Activated CD8-positive, alpha-beta T cell treated with anti-CD3 and anti-CD28 coated beads for 36 hours (primary cell): ENCODE measurements at regions not wholly inside any gene's neighbourhood (a gene's known extent, or its start where the extent isn't known, plus 50 kb on each side); places are given as distances from the start of the nearest gene placed in this dataset.

Experiments used
- ATAC-seq: fragments of 200-7000 bp; cut with Tn5 transposase; one replicate; pipeline ENCODE4 v1.10.0; 2021; ENCODE audit warnings: mild to moderate bottlenecking, moderate library complexity
- CTCF ChIA-PET: fragments of 350-600 bp; sonication (Branson Sonifier 250); formaldehyde crosslinking; loops from one replicate; lab custom pipeline; 2021; ENCODE audit warnings: antibody characterized with exemption; lab: Charles Lee
- POLR2A ChIA-PET: fragments of 350-600 bp; sonication (Branson Sonifier 250); formaldehyde crosslinking; loops from one replicate; lab custom pipeline; 2021; ENCODE audit warnings: antibody characterized with exemption; lab: Charles Lee
- DNase-seq: peaks from one replicate; pipeline ENCODE4 v3.0.0-alpha.2; 2020
- H3K27ac Mint-ChIP-seq: one replicate; pipeline ENCODE4 v1.8.0; 2021; ENCODE audit warnings: mild to moderate bottlenecking, mixed read lengths
- H3K27me3 Mint-ChIP-seq: one replicate; pipeline ENCODE4 v1.8.0; 2021; ENCODE audit warnings: mixed read lengths
- H3K36me3 Mint-ChIP-seq: one replicate; pipeline ENCODE4 v1.8.0; 2021; ENCODE audit warnings: low read depth, mixed read lengths
- H3K4me1 Mint-ChIP-seq: one replicate; pipeline ENCODE4 v1.8.0; 2021; ENCODE audit warnings: low read depth, mixed read lengths
- H3K4me3 Mint-ChIP-seq: one replicate; pipeline ENCODE4 v1.8.0; 2021; ENCODE audit warnings: mild to moderate bottlenecking, moderate library complexity, mixed read lengths
- H3K9me3 Mint-ChIP-seq: one replicate; pipeline ENCODE4 v1.8.0; 2021; ENCODE audit warnings: mixed read lengths
- intact Hi-C: fragments of 100-400 bp; cut with micrococcal nuclease; formaldehyde crosslinking; loops from one replicate; pipeline ENCODE4 v1.10.0; 2022
- TF ChIP-seq, protein P1 (sequence below): fragments of 200-600 bp; IDR thresholded peaks from one replicate; pipeline ENCODE4 v1.8.0; 2022; ENCODE audit warnings: antibody characterized with exemption, mild to moderate bottlenecking

GRCh38 chr2:157059036-157059435 is 198.5 kb upstream of the GALNT5 start:
- no peak overlapping the region for H3K27ac Mint-ChIP-seq
- TF ChIP-seq, protein P1, sequence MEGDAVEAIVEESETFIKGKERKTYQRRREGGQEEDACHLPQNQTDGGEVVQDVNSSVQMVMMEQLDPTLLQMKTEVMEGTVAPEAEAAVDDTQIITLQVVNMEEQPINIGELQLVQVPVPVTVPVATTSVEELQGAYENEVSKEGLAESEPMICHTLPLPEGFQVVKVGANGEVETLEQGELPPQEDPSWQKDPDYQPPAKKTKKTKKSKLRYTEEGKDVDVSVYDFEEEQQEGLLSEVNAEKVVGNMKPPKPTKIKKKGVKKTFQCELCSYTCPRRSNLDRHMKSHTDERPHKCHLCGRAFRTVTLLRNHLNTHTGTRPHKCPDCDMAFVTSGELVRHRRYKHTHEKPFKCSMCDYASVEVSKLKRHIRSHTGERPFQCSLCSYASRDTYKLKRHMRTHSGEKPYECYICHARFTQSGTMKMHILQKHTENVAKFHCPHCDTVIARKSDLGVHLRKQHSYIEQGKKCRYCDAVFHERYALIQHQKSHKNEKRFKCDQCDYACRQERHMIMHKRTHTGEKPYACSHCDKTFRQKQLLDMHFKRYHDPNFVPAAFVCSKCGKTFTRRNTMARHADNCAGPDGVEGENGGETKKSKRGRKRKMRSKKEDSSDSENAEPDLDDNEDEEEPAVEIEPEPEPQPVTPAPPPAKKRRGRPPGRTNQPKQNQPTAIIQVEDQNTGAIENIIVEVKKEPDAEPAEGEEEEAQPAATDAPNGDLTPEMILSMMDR, result no peak
- ATAC-seq, result no peak
- H3K9me3 Mint-ChIP-seq, result no peaks in the 10 kb centered on the region
- intact Hi-C loops, result no loop called here
- H3K4me3 Mint-ChIP-seq, result no peak overlapping the region
- no peaks in the 10 kb centered on the region for H3K36me3 Mint-ChIP-seq
- CTCF ChIA-PET, result interaction anchor here (0.6 kb wide), 1 partner anchor 84 kb away, joined by 3 read pairs; no protein-coding TSS in a partner anchor
- no peaks in the 10 kb centered on the region for H3K4me1 Mint-ChIP-seq
- H3K27me3 Mint-ChIP-seq, result no peaks in the 10 kb centered on the region
- no peak for DNase-seq
- POLR2A ChIA-PET, result no interaction called here

DNA sequence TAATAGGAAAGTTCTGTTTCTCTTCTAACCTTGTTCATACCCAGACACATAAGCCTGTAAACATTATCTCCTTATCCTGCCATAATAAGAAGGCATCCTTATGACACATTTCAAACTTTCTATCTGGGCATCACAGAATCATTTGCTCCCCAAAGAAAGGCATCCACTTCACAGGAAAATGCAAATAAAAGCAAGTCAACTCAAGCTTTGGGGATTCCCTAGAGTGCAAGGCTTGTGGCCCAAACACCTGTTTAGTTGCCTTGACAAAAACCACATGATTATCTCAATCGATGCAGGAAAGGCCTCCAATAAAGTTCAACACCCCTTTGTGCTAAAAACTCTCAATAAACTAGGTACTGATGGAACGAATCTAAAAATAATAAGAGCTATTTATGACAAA is 195.7 kb upstream of the GALNT5 start:
- DNase-seq, result no peak
- intact Hi-C loops, result no loop called here
- ChIA-PET CTCF (no interaction called here), POLR2A (no interaction called here)
- H3K27me3 Mint-ChIP-seq, result no peaks in the 10 kb centered on the region
- no peak for ATAC-seq
- TF ChIP-seq, protein P1, result no peak
- no peak overlapping the region for H3K4me3 Mint-ChIP-seq
- H3K9me3 Mint-ChIP-seq, result no peaks in the 10 kb centered on the region
- no peaks in the 10 kb centered on the region for H3K36me3 Mint-ChIP-seq
- H3K4me1 Mint-ChIP-seq, result no peaks in the 10 kb centered on the region
- H3K27ac Mint-ChIP-seq, result no peak overlapping the region

DNA sequence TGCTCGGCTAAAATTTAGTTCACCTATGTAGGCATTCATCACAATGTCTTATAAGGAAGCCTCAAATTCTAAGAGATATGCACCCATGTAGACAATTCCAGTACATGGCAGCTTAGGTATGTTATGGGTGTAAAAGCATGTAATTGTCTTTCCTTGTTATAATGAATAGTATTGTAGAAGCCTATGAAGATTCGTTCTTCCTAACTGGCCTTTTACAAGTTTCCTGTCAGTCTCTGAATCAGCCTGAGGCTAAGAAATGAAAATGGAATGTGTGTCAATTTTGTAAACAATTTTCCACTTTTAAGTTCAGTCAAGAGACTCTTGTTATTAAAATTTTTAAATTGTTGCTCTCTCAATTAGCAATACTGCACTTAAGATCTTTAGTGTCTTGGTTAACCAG is 189.9 kb upstream of the GALNT5 start:
- ATAC-seq, result no peak
- Mint-ChIP-seq H3K4me3 (no peak overlapping the region), H3K27ac (no peak overlapping the region), H3K36me3 (no peaks in the 10 kb centered on the region), H3K27me3 (peaks cover 4% of the 10 kb centered on the region), H3K9me3 (peaks cover 3% of the 10 kb centered on the region), H3K4me1 (no peaks in the 10 kb centered on the region)
- ChIA-PET CTCF (no interaction called here), POLR2A (no interaction called here)
- no peak for DNase-seq
- intact Hi-C loops, result no loop called here
- TF ChIP-seq, protein P1, result no peak

DNA sequence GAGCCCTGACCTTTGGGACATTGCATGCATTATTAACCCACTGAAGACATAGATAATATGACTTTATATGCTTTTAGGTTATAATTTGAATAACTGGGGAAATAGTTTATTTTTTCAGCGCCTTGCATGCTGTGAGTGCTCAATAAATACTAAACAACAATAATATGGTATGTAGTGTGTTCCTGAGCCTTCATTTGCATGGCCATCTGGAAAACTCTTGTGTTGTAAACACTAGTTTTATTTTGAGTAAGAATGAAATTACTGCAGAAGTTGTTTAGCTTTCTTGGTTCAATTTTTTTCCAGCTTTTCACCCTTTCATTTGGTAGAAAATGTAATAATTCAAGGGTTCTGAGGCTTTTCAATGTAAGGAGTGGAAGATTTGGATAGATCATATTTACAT is 189.3 kb upstream of the GALNT5 start:
- Mint-ChIP-seq H3K36me3 (no peaks in the 10 kb centered on the region), H3K4me3 (no peak overlapping the region), H3K4me1 (no peaks in the 10 kb centered on the region), H3K9me3 (peaks cover 3% of the 10 kb centered on the region), H3K27ac (no peak overlapping the region), H3K27me3 (peaks cover 4% of the 10 kb centered on the region)
- DNase-seq (no peak), ATAC-seq (no peak)
- intact Hi-C loops, result no loop called here
- CTCF ChIA-PET, result no interaction called here
- TF ChIP-seq, protein P1, result no peak
- POLR2A ChIA-PET, result no interaction called here

GRCh38 chr2:157075924-157076323 is 181.6 kb upstream of the GALNT5 start:
- no peaks in the 10 kb centered on the region for H3K36me3 Mint-ChIP-seq
- H3K27ac Mint-ChIP-seq, result no peak overlapping the region
- no peak overlapping the region for H3K4me3 Mint-ChIP-seq
- H3K27me3 Mint-ChIP-seq, result no peaks in the 10 kb centered on the region
- intact Hi-C loops, result no loop called here
- ATAC-seq, result no peak
- POLR2A ChIA-PET, result no interaction called here
- CTCF ChIA-PET, result no interaction called here
- no peak for DNase-seq
- TF ChIP-seq, protein P1, result no peak
- no peaks in the 10 kb centered on the region for H3K9me3 Mint-ChIP-seq
- no peaks in the 10 kb centered on the region for H3K4me1 Mint-ChIP-seq
